GM18511 (cell line): ENCODE measurements at regions not wholly inside any gene's neighbourhood (a gene's known extent, or its start where the extent isn't known, plus 50 kb on each side); places are given as distances from the start of the nearest gene placed in this dataset.
"Not testable (repeated sequence)": the region's sequence is repeated elsewhere in the genome, so short reads cannot be mapped to it uniquely, and the experiment has no call there.

Source experiments
- ATAC-seq: cut with Tn5 transposase; IDR thresholded peaks from one replicate; pipeline ENCODE4 v1.9.1; 2021; ENCODE audit warnings: mild to moderate bottlenecking, moderate library complexity; ENCODE audit not compliant: unreplicated experiment

GRCh38 chr6:137545073-137545472, 50.9 kb upstream of the OLIG3 start:
- ATAC-seq: no peak

- no peak for ATAC-seq
Observed at GRCh38 chr6:137547186-137547585, 53.0 kb upstream of the OLIG3 start.

- ATAC-seq: no peak
Observed at GRCh38 chr6:137547601-137548000, 53.4 kb upstream of the OLIG3 start.

- no peak for ATAC-seq
Observed at GRCh38 chr6:137549106-137549505, 54.9 kb upstream of the OLIG3 start.

GRCh38 chr6:137550535-137550934, 56.3 kb upstream of the OLIG3 start:
- ATAC-seq: no peak

GRCh38 chr6:137552146-137552545, 58.0 kb upstream of the OLIG3 start:
- no peak for ATAC-seq

GRCh38 chr6:137552809-137553208, 58.6 kb upstream of the OLIG3 start:
- ATAC-seq: no peak

GRCh38 chr6:137559521-137560183, 65.5 kb upstream of the OLIG3 start:
- not testable (repeated sequence) for ATAC-seq

GRCh38 chr6:137560184-137560563, 66.0 kb upstream of the OLIG3 start:
- no peak for ATAC-seq

- no peak for ATAC-seq
Observed at GRCh38 chr6:137568067-137568466, 73.9 kb upstream of the OLIG3 start.

GRCh38 chr6:137570393-137570792, 76.2 kb upstream of the OLIG3 start:
- no peak for ATAC-seq

- ATAC-seq: peak; percentile 58
Observed at GRCh38 chr6:137571854-137572253, 77.7 kb upstream of the OLIG3 start.

GRCh38 chr6:137573739-137574138, 79.5 kb upstream of the OLIG3 start:
- ATAC-seq: no peak

- ATAC-seq: no peak
Observed at GRCh38 chr6:137579612-137580011, 85.4 kb upstream of the OLIG3 start.

GRCh38 chr6:137581019-137581707, 87.0 kb upstream of the OLIG3 start:
- ATAC-seq: no peak

GRCh38 chr6:137583519-137583918, 89.3 kb upstream of the OLIG3 start:
- ATAC-seq: not testable (repeated sequence)

- no peak for ATAC-seq
Observed at GRCh38 chr6:137588472-137588871, 94.3 kb upstream of the OLIG3 start.

- peak; percentile 100 for ATAC-seq
Observed at GRCh38 chr6:137589067-137589848, 95.1 kb upstream of the OLIG3 start.

GRCh38 chr6:137590684-137591083, 96.5 kb upstream of the OLIG3 start:
- ATAC-seq: no peak

- no peak for ATAC-seq
Observed at GRCh38 chr6:137601471-137601870, 107.3 kb upstream of the OLIG3 start.

- no peak for ATAC-seq
Observed at GRCh38 chr6:137602313-137603197, 108.4 kb upstream of the OLIG3 start.
